ENCODE measurements at regions not wholly inside any gene's neighbourhood (a gene's known extent, or its start where the extent isn't known, plus 50 kb on each side); places are given as distances from the start of the nearest gene placed in this dataset.

DNA sequence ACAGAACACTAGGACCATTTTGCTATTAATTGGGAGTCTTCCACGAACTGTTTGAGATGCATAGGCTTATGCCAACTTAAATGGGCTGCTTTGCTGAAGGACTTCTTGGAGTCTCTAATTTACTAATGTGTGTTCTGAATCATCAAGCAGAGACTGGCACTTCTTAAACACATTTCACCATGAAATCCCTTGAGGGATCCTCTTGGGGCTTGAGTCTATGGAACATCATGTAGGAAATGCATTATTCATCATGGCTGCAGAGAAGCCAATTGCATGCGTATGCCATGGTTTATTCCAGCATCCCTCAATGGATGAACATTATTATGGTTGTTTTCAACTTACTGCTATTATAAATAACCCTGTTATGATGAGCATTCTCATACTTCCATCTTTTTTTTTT lies 73.4 kb downstream of the FGD2 start:
- no peaks in the 10 kb centered on the region for H3K9me3 Mint-ChIP-seq (ENCODE audit: insufficient read depth)
- Histone ChIP-seq H3K27ac (ENCODE audit: low read length in 2 of 2) (no peak overlapping the region), H3K4me3 (ENCODE audit: control extremely low read depth in 1 of 5, extremely low read depth in 1 of 5, insufficient read depth in 1 of 5, low read depth in 2 of 5, low read length in 4 of 5) (no peak overlapping the region), H3K4me1 (ENCODE audit: control insufficient read depth in 2 of 2, insufficient read depth in 2 of 2, low read length in 2 of 2) (no peaks in the 10 kb centered on the region), H3K27me3 (replicated peaks in 1 of 4; ENCODE audit: control extremely low read depth in 1 of 4, control insufficient read depth in 3 of 4, insufficient read depth in 4 of 4, low read length in 3 of 4) (peaks cover 0 to 2% (median 0%) of the 10 kb centered on the region in 4 experiments), H3K9ac (ENCODE audit: low read length) (no peak overlapping the region), H3K36me3 (replicated peaks in 1 of 2; ENCODE audit: control extremely low read depth in 1 of 2, control insufficient read depth in 1 of 2, extremely low read depth in 1 of 2, insufficient read depth in 2 of 2, low read length in 1 of 2) (no peaks in the 10 kb centered on the region), H3K9me3 (ENCODE audit: control extremely low read depth in 1 of 3, control insufficient read depth in 2 of 3, insufficient read depth in 1 of 3, low read length in 2 of 3) (no peaks in the 10 kb centered on the region), H2AFZ (ENCODE audit: insufficient read depth, low read depth, low read length, poor library complexity, severe bottlenecking) (no peak overlapping the region), H3K79me2 (ENCODE audit: control insufficient read depth, insufficient read depth, low read length) (no peaks in the 10 kb centered on the region), H4K20me1 (ENCODE audit: control insufficient read depth, insufficient read depth, low read length, poor library complexity, severe bottlenecking) (no peaks in the 10 kb centered on the region), H3K4me2 (replicated peaks; ENCODE audit: low read depth, low read length, poor library complexity, severe bottlenecking) (no peak overlapping the region)
- ATAC-seq (ENCODE audit: low read depth) (no peak), DNase-seq (no peak)
- no peak overlapping the region for H3K4me3 Mint-ChIP-seq
- CTCF ChIA-PET = no interaction called here
- H3K27ac Mint-ChIP-seq = no peak overlapping the region
- WGBS (ENCODE audit: insufficient coverage) = 100% methylated on average over 1 of the region's 2 CpGs
- intact Hi-C loops (cut with micrococcal nuclease) = no loop called here
- TF ChIP-seq, protein P1, sequence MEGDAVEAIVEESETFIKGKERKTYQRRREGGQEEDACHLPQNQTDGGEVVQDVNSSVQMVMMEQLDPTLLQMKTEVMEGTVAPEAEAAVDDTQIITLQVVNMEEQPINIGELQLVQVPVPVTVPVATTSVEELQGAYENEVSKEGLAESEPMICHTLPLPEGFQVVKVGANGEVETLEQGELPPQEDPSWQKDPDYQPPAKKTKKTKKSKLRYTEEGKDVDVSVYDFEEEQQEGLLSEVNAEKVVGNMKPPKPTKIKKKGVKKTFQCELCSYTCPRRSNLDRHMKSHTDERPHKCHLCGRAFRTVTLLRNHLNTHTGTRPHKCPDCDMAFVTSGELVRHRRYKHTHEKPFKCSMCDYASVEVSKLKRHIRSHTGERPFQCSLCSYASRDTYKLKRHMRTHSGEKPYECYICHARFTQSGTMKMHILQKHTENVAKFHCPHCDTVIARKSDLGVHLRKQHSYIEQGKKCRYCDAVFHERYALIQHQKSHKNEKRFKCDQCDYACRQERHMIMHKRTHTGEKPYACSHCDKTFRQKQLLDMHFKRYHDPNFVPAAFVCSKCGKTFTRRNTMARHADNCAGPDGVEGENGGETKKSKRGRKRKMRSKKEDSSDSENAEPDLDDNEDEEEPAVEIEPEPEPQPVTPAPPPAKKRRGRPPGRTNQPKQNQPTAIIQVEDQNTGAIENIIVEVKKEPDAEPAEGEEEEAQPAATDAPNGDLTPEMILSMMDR (IDR thresholded peaks at IDR 0.05) = no peak
- TF ChIP-seq EZH2 (IDR thresholded peaks at IDR 0.05; ENCODE audit: borderline replicate concordance, insufficient read depth, low read depth, low read length, poor library complexity, severe bottlenecking) = no peak
- H3K27me3 Mint-ChIP-seq = no peaks in the 10 kb centered on the region
- POLR2A ChIA-PET = no interaction called here
- no peaks in the 10 kb centered on the region for H3K4me1 Mint-ChIP-seq

DNA sequence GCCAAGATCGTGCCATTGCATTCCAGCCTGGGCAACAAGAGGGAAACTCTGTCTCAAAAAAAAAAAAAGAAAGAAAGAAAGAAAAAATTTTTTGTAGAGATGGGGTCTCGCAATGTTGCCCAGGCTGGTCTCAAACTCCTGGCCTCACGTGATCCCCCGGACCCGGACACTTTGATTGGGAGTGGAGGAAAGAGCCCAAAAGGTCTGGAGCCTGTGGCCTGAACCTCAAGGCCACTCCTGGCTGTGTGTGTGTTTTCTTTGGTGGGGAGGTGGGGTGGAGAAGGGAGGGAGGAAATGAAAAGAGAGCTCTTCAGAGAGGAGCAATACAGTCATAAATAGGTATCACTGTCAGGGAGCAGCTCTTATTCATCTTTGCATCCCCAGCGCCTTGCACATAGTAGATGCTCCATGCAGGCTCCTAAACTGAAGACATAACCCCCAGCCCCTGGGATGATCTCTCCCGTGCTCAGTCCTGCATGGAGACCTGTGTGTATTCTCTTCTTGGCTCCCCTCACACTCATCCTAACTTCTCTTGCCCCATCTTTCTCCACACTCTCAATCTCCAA lies 75.7 kb downstream of the FGD2 start:
- peaks cover 0 to 2% (median 0%) of the 10 kb centered on the region in 4 experiments for H3K27me3 ChIP-seq (replicated peaks in 1 of 4; ENCODE audit: control extremely low read depth in 1 of 4, control insufficient read depth in 3 of 4, insufficient read depth in 4 of 4, low read length in 3 of 4)
- H3K4me3 Mint-ChIP-seq = no peak overlapping the region
- 86% methylated on average over 7 of the region's 7 CpGs for WGBS (ENCODE audit: insufficient coverage)
- CTCF ChIA-PET = no interaction called here
- POLR2A ChIA-PET = interaction anchor here (0.7 kb wide), 1 partner anchor 29 kb away, joined by 3 read pairs; no protein-coding TSS in a partner anchor
- no peaks in the 10 kb centered on the region for H3K36me3 ChIP-seq (replicated peaks in 1 of 2; ENCODE audit: control extremely low read depth in 1 of 2, control insufficient read depth in 1 of 2, extremely low read depth in 1 of 2, insufficient read depth in 2 of 2, low read length in 1 of 2)
- H3K4me1 ChIP-seq (ENCODE audit: control insufficient read depth in 2 of 2, insufficient read depth in 2 of 2, low read length in 2 of 2) = no peaks in the 10 kb centered on the region
- no peaks in the 10 kb centered on the region for H3K9me3 Mint-ChIP-seq (ENCODE audit: insufficient read depth)
- H3K27ac Mint-ChIP-seq = no peak overlapping the region
- H4K20me1 ChIP-seq (ENCODE audit: control insufficient read depth, insufficient read depth, low read length, poor library complexity, severe bottlenecking) = no peaks in the 10 kb centered on the region
- H3K9ac ChIP-seq (ENCODE audit: low read length) = no peak overlapping the region
- TF ChIP-seq, protein P1 (IDR thresholded peaks at IDR 0.05) = no peak
- no peak for TF ChIP-seq EZH2 (IDR thresholded peaks at IDR 0.05; ENCODE audit: borderline replicate concordance, insufficient read depth, low read depth, low read length, poor library complexity, severe bottlenecking)
- no peaks in the 10 kb centered on the region for H3K27me3 Mint-ChIP-seq
- DNase-seq = no peak
- H3K4me2 ChIP-seq (replicated peaks; ENCODE audit: low read depth, low read length, poor library complexity, severe bottlenecking) = no peak overlapping the region
- no peak for ATAC-seq (ENCODE audit: low read depth)
- H3K4me1 Mint-ChIP-seq = no peaks in the 10 kb centered on the region
- no peak overlapping the region for H3K4me3 ChIP-seq (ENCODE audit: control extremely low read depth in 1 of 5, extremely low read depth in 1 of 5, insufficient read depth in 1 of 5, low read depth in 2 of 5, low read length in 4 of 5)
- no peak overlapping the region for H2AFZ ChIP-seq (ENCODE audit: insufficient read depth, low read depth, low read length, poor library complexity, severe bottlenecking)
- no peak overlapping the region for H3K27ac ChIP-seq (ENCODE audit: low read length in 2 of 2)
- no peaks in the 10 kb centered on the region for H3K9me3 ChIP-seq (ENCODE audit: control extremely low read depth in 1 of 3, control insufficient read depth in 2 of 3, insufficient read depth in 1 of 3, low read length in 2 of 3)
- intact Hi-C loops (cut with micrococcal nuclease) = no loop called here
- H3K79me2 ChIP-seq (ENCODE audit: control insufficient read depth, insufficient read depth, low read length) = no peaks in the 10 kb centered on the region

Data from B cell (primary cell).